Testis (tissue), 2 donors: ENCODE measurements at regions not wholly inside any gene's neighbourhood (a gene's known extent, or its start where the extent isn't known, plus 50 kb on each side); places are given as distances from the start of the nearest gene placed in this dataset.

Experiments used
- POLR2A ChIP-seq: fragments of 450-650 bp; IDR thresholded peaks from one replicate; pipeline ENCODE4 v1.6.1; 2017; ENCODE audit warnings: antibody characterized with exemption, mild to moderate bottlenecking, moderate library complexity
- TF ChIP-seq, protein P1 (sequence below), 3 experiments: fragments of 450-650 bp in 2 of 3; fragments of 200-600 bp in 1 of 3; sonication (generic) in 1 of 3; IDR thresholded peaks; one replicate each; pipeline ENCODE4 v1.5.1; 2016 to 2019; ENCODE audit warnings: antibody characterized with exemption in 3 of 3, mild to moderate bottlenecking in 2 of 3, moderate library complexity in 1 of 3

GRCh38 chr16:8194794-8195193, 395.5 kb downstream of the TMEM114 start:
- TF ChIP-seq, protein P1, sequence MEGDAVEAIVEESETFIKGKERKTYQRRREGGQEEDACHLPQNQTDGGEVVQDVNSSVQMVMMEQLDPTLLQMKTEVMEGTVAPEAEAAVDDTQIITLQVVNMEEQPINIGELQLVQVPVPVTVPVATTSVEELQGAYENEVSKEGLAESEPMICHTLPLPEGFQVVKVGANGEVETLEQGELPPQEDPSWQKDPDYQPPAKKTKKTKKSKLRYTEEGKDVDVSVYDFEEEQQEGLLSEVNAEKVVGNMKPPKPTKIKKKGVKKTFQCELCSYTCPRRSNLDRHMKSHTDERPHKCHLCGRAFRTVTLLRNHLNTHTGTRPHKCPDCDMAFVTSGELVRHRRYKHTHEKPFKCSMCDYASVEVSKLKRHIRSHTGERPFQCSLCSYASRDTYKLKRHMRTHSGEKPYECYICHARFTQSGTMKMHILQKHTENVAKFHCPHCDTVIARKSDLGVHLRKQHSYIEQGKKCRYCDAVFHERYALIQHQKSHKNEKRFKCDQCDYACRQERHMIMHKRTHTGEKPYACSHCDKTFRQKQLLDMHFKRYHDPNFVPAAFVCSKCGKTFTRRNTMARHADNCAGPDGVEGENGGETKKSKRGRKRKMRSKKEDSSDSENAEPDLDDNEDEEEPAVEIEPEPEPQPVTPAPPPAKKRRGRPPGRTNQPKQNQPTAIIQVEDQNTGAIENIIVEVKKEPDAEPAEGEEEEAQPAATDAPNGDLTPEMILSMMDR (IDR thresholded peaks at IDR 0.05): peak in 1 of 3 experiments; percentile 25
- TF ChIP-seq POLR2A: no peak
